ENCODE measurements at regions not wholly inside any gene's neighbourhood (a gene's known extent, or its start where the extent isn't known, plus 50 kb on each side); places are given as distances from the start of the nearest gene placed in this dataset.

- H3K14ac ChIP-seq (replicated peaks; ENCODE audit: low read depth, low read length) = no peak overlapping the region
- dilution Hi-C loops (cut with HindIII; ENCODE audit: low sequenced_read_pairs, unreplicated experiment) = no loop called here
- no peak overlapping the region for H2AK9ac ChIP-seq (replicated peaks; ENCODE audit: low read depth, low read length, poor library complexity)
- H3K23ac ChIP-seq (ENCODE audit: low read depth, low read length) = no peak overlapping the region
- DNase-seq (no peak), ATAC-seq (ENCODE audit: low read depth) (no peak)
- no peaks in the 10 kb centered on the region for H3K9me1 ChIP-seq (ENCODE audit: insufficient read depth, low read length)
- H3K9ac ChIP-seq (ENCODE audit: low read depth, low read length) = no peak overlapping the region
- in situ Hi-C loops (cut with MboI; ENCODE audit: low sequenced_read_pairs) = no loop called here
- H4K20me1 ChIP-seq (ENCODE audit: insufficient read depth, low read length) = no peaks in the 10 kb centered on the region
- H2BK5ac ChIP-seq (ENCODE audit: low read depth, low read length, poor library complexity, severe bottlenecking) = no peak overlapping the region
- no peak overlapping the region for H2BK120ac ChIP-seq (ENCODE audit: low read depth, low read length)
- intact Hi-C loops (cut with micrococcal nuclease) = no loop called here
- no peak overlapping the region for H3K27ac ChIP-seq (ENCODE audit: insufficient read depth, low read length)
- H3K4me3 ChIP-seq (ENCODE audit: insufficient read depth, low read depth, low read length) = no peak overlapping the region
- no peak overlapping the region for H2BK20ac ChIP-seq (ENCODE audit: low read depth, low read length)
- H3K79me1 ChIP-seq (ENCODE audit: low read depth in 1 of 2, low read length in 2 of 2) = no peaks in the 10 kb centered on the region
- H3K56ac ChIP-seq (ENCODE audit: extremely low read depth, insufficient read depth, low read length) = no peak overlapping the region
- no peak overlapping the region for H3K18ac ChIP-seq (ENCODE audit: low read depth, low read length)
- H3K4ac ChIP-seq (ENCODE audit: low read depth, low read length) = no peak overlapping the region
- POLR2A ChIA-PET (ENCODE audit: unreplicated experiment) = no interaction called here
- H4K91ac ChIP-seq (ENCODE audit: insufficient read depth, low read depth, low read length) = no peak overlapping the region
- no peak overlapping the region for H2AFZ ChIP-seq (replicated peaks; ENCODE audit: low read length, poor library complexity)
- H4K8ac ChIP-seq (ENCODE audit: low read depth in 2 of 2, low read length in 2 of 2) = no peak overlapping the region
- TF ChIP-seq NFE2L2 (IDR thresholded peaks at IDR 0.05; ENCODE audit: low read depth, low read length) (no peak), FOS (IDR thresholded peaks at IDR 0.05; ENCODE audit: low read depth, low read length) (no peak), BHLHE40 (IDR thresholded peaks at IDR 0.05; ENCODE audit: low read depth, low read length) (no peak), RFX5 (IDR thresholded peaks at IDR 0.05; ENCODE audit: low read depth, low read length) (no peak), CHD1 (IDR thresholded peaks at IDR 0.05; ENCODE audit: low read depth, low read length) (no peak), RAD21 (IDR thresholded peaks at IDR 0.05; ENCODE audit: low read length) (no peak), RCOR1 (IDR thresholded peaks at IDR 0.05; ENCODE audit: insufficient replicate concordance, low read length) (no peak), MXI1 (IDR thresholded peaks at IDR 0.05; ENCODE audit: borderline replicate concordance, low read depth, low read length) (no peak), SMC3 (IDR thresholded peaks at IDR 0.05; ENCODE audit: low read depth, low read length) (no peak), MAFK (IDR thresholded peaks at IDR 0.05; ENCODE audit: low read depth, low read length) (no peak), CEBPB (IDR thresholded peaks at IDR 0.05; ENCODE audit: low read depth, low read length) (no peak), POLR2A (IDR thresholded peaks at IDR 0.05; ENCODE audit: low read depth, low read length) (no peak), MAZ (IDR thresholded peaks at IDR 0.05; ENCODE audit: borderline replicate concordance, low read depth, low read length) (no peak)
- TF ChIP-seq, protein P1, sequence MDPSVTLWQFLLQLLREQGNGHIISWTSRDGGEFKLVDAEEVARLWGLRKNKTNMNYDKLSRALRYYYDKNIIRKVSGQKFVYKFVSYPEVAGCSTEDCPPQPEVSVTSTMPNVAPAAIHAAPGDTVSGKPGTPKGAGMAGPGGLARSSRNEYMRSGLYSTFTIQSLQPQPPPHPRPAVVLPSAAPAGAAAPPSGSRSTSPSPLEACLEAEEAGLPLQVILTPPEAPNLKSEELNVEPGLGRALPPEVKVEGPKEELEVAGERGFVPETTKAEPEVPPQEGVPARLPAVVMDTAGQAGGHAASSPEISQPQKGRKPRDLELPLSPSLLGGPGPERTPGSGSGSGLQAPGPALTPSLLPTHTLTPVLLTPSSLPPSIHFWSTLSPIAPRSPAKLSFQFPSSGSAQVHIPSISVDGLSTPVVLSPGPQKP (IDR thresholded peaks at IDR 0.05; ENCODE audit: borderline replicate concordance, low read depth, low read length) = no peak
- TF ChIP-seq, protein P2, sequence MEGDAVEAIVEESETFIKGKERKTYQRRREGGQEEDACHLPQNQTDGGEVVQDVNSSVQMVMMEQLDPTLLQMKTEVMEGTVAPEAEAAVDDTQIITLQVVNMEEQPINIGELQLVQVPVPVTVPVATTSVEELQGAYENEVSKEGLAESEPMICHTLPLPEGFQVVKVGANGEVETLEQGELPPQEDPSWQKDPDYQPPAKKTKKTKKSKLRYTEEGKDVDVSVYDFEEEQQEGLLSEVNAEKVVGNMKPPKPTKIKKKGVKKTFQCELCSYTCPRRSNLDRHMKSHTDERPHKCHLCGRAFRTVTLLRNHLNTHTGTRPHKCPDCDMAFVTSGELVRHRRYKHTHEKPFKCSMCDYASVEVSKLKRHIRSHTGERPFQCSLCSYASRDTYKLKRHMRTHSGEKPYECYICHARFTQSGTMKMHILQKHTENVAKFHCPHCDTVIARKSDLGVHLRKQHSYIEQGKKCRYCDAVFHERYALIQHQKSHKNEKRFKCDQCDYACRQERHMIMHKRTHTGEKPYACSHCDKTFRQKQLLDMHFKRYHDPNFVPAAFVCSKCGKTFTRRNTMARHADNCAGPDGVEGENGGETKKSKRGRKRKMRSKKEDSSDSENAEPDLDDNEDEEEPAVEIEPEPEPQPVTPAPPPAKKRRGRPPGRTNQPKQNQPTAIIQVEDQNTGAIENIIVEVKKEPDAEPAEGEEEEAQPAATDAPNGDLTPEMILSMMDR (conservative IDR thresholded peaks at IDR 0.05; ENCODE audit: low read depth, low read length) = no peak
- TF ChIP-seq, protein P3, sequence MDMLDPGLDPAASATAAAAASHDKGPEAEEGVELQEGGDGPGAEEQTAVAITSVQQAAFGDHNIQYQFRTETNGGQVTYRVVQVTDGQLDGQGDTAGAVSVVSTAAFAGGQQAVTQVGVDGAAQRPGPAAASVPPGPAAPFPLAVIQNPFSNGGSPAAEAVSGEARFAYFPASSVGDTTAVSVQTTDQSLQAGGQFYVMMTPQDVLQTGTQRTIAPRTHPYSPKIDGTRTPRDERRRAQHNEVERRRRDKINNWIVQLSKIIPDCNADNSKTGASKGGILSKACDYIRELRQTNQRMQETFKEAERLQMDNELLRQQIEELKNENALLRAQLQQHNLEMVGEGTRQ (IDR thresholded peaks at IDR 0.05; ENCODE audit: low read depth, low read length) = no peak
- H4K5ac ChIP-seq (ENCODE audit: low read depth, low read length) = no peak overlapping the region
- H2BK15ac ChIP-seq (ENCODE audit: low read depth, low read length) = no peak overlapping the region
- no peaks in the 10 kb centered on the region for H3K36me3 ChIP-seq (ENCODE audit: control insufficient read depth, insufficient read depth, low read length)
- no TSS peak for BruUV-seq (replicated peaks)
- 67% methylated on average over 3 of the region's 6 CpGs; no CpG with 5 or more reads in 1 of the 2 experiments for WGBS, 2 experiments (ENCODE audit: extremely low coverage in 2 of 2, insufficient read length in 1 of 2)
- no peak overlapping the region for H3K4me2 ChIP-seq (ENCODE audit: low read depth, low read length)
- peaks cover 16% of the 10 kb centered on the region for H3K9me3 ChIP-seq (ENCODE audit: control insufficient read depth, insufficient read depth, low read length)
- CTCF ChIA-PET = no interaction called here
- H2AK5ac ChIP-seq (ENCODE audit: low read depth, low read length) = no peak overlapping the region
- H3K27me3 ChIP-seq (ENCODE audit: control insufficient read depth, insufficient read depth, low read length) = no peaks in the 10 kb centered on the region
- no peaks in the 10 kb centered on the region for H3K4me1 ChIP-seq (ENCODE audit: control insufficient read depth, insufficient read depth, low read length)
These were observed 572.9 kb upstream of the PFKP start for GRCh38 chr10:2494399-2494798.
